ENCODE measurements at regions not wholly inside any gene's neighbourhood (a gene's known extent, or its start where the extent isn't known, plus 50 kb on each side); places are given as distances from the start of the nearest gene placed in this dataset.
A peak's percentile ranks its signal among the peaks of the same experiment; 100 is the strongest.

DNA sequence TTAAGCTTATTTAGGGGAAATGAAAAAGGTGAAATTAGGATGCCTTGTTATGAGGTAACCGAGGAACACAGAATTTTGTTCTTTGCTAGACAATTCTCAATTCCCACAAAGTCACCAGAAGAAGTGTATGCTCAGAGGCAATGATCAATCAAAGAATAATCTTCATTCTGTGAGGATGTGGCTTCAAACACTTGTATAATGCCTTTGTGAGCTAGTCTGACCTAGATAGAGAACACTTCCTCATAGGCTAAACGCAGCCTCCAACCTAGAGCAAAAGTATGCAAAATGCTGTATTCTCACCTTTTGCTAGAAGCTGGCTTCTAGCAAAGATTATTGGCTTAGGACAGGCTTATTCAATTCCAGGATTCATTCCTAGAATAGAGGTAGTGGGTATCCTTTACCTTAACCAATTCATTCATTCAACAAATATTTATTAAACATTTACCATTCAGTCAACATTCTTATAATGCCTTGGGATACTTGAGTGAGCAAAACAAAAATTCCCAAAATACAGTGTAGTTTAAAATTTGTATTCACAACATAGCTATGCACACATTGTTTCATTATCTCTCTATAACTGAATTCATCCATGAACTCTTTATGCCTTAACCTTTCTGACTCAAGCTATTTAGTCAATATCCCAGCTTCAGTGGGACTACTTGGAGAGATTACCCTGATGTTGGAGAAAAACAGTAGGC lies 530.2 kb downstream of the PTPRC start:
- no peak for DNase-seq

DNA sequence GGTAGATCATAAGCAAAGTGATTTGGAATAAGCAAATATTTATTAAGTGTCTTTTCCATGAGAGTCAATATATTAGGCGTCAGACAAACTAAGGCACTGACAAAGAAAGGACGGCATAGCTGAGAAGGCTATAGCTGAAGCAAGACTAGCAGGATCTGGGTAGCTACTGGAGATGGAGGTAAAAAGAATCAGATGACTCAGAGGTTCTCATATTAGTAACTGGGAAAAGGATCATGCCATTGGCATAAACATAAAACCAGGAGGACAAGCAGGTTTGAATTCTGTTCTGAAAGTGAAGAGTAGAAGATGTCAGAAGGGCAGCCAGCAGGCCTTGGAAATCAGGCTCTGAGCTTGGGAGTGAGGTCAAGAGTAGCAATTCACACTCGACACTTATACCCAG lies 531.9 kb downstream of the PTPRC start:
- DNase-seq = no peak

DNA sequence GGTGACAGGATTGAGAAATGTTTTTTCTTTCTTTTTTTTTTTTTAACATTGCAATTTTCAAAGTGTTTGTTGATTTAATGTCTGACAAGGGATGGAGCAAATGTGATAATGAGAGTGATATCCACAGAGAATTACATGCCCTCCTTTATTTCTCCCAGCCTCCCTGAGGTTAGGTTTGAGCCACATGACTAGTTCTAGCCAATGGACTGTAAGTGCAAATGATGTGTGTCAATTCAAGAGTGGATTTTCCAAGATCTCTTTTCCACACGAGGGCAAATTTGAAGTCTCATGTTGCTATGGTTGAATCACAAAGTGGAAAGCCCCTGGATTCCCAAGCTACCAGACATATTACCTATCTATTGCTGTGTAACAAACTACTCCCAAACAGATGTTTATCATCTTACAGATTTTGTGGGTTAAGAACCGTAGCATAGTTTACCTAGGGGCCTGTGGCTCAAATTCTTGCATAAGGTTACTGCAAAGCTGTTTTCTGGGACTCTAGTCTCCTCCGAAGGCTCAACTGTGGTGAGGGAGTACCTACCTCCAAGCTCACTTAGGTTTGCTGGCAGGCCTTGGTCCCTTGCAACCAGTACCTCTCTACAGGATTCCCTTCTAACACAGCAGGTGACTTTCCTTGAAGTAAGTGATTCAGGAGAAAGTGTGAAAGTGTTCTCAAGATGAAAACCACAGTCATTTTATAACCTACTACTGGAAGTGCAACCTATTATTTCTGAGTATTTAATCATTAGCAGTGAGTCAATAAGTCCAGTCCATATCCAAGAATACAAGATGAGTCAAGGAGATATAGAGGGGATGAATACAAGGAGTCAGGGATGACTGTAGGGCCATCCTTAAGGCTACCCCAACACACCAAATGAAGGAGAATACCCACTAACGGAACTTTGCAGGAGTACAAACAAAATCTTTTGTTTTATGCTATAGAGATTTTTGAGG lies 533.6 kb downstream of the PTPRC start:
- DNase-seq = no peak

DNA sequence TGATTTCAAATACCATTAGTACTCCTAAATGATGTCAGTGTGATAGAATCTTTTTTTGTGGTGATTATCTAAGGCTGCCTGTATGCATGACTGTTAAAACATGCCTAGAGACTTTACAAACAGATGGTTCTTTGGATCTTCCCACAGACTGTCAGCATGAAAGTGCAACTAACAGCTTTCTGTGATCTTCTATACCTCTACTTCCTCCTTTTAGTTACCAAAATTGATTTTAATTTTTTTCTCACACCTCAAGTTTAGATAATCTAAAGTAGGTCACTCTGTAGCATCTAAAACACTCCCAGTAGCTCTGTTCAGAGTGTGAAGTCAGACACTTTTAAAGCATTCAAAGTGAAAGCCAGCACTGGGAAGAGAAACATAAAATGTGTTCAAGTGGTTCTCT lies 534.5 kb downstream of the PTPRC start:
- DNase-seq = no peak

DNA sequence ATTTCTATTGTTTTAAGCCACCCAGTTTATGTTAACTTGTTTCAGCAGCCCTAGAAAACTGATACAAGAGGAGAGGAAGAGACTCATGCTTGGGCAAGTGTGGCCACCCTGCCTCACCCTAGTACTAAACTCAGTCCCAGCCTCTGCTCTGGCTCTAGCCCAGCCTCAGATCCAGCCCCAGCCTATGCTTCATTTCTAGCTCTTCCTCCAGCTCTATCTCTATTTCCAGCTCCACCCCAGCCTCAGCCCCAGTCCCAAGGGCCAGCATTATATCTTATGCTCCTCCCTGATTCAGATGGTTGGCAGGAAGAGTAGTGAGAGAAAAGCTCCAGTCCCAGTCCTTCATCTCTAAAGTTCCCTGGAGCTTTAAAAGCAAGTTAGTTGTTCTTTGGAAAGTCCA lies 535.5 kb downstream of the PTPRC start:
- no peak for DNase-seq

DNA sequence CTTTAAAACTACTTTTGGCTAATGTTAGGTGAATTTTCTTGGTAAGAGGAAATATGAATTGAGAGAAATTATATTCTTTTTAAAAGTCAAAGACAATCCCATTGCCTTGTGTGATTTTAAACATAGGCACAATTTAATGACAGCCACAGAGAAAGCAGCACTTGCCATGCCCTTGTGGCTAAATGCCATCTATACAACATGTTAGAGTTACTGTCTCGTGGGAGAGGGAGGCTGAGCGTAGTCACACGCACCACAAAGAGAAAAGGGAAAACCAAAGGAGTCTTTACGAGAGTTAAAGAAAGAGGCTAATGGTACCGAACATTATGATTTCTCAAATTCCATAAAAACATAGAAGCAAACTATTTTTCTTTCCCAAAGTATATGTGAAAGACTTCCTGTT lies 537.9 kb downstream of the PTPRC start:
- DNase-seq = no peak

DNA sequence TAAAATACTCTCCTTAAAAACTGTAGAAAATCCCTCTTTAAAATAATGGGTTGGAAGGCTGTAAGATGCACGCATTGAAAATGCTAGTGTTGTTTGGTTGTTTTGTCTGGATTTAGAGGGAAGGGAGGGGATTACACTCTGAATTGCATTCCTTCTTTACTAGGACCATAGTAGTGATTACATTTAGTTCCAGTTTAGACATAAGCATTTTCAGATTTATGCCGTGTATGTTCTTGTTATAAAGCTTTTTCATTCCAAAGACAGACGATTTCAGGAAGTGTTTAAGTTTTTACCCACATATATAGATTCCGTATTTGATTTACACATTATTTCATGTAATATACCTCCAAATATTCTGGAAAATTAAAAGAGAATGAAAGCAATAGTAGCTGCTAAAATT lies 538.4 kb downstream of the PTPRC start:
- no peak for DNase-seq

DNA sequence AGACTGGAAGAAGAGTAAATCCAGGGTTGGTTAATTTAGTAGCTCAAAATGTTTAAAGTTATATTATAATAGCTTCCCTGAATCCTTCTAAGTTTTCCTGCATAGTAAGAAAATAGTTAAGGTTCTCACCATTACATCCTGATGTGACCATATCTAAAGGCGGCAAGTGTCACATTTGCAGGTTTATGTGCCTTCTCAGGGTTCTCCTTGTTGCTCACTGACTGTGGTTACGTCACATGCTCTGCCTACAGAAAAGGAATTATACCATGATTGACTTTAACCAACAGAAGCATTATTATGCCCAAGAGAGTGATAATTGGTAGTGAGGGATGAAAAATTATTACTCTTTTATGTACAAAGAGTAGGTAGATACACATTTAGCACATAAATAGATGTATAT lies 539.8 kb downstream of the PTPRC start:
- DNase-seq = no peak

DNA sequence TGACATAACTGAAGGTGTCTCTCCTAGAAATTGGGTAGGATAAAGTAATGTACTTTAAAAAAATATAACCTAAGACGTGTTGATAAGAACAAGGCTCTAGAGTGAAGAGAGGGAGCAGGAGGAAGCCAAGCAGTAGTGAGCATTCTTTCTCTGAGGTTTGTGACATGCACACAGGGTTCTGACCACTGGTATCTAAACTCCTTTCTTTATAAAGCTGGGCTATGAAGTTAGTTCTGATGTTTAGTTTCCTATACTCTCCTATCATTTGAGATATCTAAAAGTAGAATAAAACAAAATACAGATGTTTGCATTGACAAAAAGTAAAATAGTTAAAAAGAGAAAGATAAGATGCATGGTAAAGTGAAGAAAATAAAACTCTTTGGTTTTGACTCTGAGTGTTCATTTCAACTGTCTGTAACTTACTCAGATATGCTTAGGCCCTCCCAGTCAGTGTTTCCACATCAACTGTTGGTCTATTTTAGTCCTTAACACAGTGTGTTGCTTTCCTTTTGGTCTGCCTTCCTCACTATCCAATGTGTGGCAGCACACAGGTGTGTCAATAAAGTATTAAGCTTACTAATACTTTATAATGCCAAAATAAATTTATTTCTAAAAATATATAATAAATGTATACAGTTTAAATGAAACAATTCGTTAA lies 543.5 kb downstream of the PTPRC start:
- DNase-seq = no peak

DNA sequence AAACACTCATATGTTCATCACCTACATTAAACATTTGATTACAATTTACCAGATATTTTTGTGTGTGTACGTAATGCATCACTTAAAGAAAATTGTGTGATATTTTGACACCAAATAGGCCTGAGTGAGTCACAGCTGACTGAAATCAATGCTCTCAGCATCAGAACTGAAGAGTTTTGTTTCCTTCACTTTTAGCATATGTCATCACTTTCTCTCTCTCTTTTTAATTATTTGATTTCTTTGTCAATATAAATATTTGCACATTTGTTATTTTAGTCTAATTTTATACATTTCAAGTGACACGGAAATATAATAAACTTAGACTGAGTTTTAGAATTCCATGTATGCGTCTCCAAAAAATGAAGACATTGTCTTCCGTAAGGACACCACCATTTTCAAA lies 545.3 kb downstream of the PTPRC start:
- no peak for DNase-seq

DNA sequence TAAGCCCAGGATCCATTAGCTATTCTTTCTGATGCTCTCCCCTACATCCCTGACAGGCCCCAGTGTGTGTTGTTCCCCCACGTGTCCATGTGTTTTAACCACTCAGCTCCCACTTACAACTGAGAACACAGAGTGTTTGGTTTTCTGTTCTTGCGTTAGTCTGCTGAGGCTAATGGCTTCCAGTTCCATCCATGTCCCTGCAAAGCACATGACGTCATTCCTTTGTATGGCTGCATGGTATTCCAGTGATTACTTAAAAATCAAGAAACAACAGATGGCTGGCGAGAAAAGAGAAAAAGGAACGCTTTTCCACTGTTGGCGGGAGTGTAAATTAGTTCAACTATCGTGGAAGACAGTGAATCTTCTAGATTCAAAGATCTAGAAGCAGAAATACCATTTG lies 556.0 kb downstream of the PTPRC start:
- no peak for DNase-seq

DNA sequence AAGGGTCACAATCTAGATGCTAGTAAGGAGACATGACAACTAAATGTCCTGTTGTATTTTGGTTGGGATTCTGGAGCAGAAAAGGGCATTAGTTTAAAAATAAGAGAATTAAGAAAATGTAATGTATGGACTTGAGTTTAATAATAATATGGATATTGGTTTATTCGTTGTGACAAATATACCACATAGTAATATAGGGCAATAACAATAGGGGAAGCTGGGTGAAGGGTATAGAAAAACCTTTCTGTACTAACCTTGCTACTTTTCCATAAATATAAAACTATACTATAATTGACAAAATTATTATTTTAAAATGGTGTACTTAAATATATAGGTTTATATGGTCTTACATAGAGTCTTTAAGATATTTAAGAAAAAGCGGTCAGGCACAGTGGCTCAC lies 558.9 kb downstream of the PTPRC start:
- DNase-seq = no peak

DNA sequence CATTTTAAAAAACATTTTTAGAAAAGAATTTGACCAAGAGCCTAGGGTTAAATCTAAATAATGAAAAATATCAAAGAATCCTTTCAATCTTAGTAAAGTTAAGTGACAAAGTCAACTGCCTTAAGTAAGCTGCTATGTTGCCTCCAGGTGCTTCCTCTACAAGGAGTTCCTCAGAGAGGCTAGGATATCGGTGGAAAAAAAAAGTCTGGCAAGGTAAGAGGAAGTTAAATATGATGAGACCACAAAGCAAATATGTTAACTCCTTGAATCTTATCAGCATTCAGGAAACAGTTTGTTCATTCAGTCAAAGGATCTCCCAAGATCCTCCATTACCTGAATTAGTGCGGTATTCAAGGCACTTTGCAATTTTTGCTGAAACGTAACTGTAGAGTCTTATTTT lies 563.5 kb downstream of the PTPRC start:
- peak; percentile 62 for DNase-seq

DNA sequence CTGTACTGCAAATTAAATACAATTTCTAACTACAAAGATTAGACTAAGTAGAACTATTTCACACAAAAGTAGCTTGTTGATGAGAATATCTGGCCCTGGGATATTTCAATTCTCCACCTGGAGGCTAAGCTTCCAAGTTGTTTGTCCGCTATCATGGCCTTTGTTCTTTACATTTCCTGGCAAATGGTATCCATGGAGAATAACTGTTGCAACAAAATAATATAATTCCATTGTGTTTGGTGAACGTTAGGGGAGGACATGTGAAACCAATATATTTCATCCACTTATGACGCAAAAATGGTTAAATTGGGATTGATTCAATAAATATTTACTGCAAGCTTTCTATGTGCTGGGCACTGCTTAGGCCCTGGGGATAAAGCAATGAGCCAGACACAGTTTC lies 565.4 kb downstream of the PTPRC start:
- no peak for DNase-seq

DNA sequence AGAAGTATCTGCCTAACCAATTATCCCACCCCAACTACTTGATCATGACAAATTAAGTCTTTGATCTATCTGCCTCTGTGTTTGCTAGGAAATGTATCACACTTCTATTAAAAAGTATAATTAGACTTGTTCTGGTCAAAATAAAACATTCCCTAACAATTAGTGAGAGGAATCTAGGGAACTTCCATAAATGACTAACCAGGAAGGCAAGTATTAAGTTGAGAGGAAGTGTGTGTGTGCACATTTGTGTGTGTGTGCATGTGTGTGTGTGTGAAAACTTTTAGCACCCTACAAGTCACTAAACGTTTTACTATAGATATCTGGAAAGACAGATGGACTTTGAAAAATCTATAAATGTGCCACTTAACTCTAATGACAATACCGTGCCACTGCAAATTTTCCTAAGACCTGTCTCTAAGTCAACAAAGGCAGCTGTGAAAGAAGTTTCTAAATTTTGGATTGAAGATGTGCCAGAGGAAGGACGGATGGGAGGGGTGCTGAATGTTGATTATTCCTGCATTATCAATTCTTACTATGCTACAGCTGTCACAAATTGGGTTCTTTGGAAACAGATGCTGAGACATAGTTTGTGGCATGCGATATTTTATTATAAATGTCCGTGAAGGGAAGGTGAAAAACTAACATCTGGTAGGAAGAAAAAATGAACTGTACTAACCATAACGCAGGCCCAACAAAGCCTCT lies 567.1 kb downstream of the PTPRC start:
- no peak for DNase-seq

DNA sequence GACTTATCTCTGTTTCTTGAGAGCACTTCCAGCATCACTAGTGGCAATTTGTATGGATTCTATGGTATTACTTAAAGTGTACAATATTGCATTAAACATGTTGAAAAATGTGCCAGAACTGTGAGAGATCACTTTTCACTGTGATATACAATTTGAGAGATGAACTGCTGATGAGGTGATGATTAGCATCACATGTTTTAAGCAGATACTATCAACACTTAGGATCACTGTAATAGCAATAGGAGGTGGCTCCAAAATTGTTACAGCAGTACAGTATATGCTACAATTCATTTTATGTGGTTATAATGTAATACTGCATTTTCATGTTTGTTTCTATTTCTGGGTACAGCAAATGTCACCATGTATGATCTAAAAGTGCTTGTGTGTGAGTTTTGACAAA lies 570.0 kb downstream of the PTPRC start:
- DNase-seq = no peak

DNA sequence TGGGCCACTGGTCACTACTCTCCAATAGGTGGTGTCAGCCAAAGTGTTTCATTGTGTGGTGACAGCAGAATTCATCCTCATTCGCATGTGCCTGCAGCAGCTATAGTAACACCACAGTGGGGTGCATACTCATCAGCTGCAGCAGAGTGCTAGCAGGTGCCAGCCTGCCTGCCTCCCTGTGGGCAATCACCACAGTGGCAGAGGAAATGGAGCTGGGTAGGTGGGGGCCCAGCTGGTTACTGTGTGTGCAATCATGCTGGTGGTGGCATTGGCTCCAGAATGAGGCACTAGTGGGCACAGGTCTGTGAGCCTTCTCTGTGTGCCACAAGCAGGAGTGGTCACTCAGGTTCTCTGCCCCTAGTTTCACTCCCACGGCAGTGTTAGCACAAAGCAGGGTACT lies 579.2 kb downstream of the PTPRC start:
- no peak for DNase-seq

DNA sequence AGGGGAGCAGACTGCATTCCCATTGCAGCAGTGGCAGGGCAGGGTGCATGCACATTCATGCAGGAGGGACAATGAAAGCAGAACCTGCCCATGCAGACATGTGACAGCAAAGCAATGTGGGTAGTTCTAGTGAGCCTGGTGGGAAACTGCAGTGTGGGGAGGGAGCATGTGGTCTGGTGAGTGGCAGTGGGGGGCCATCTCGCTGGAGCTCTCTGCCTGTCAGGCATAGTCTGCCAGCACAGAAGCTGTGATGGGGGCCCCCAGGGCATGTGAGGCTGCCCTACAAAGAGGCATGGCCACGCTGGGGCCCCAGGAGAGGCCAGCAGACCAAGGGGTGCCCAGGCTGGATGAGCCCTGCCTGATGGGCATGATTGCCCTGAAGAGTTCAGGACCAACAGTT lies 579.7 kb downstream of the PTPRC start:
- no peak for DNase-seq

DNA sequence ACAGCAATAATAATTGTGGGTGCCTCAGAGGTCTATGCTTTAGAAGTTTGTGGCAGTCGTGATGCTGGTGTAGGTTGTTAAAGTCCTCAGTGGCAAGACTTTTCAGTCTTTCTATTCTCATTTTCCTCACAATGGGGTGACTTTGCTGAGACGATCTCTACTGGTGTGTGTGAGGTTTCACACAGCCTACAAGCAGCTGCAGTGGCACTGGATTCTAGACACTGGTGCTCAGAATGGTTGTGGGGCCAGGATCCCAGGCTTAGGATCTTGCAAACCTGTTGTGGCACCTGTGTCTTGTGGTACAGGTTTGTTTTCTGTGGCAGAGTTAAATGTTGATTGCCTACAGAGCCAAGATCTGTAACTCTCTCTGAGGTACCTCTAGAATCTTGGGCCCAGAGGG lies 581.2 kb downstream of the PTPRC start:
- DNase-seq = no peak

DNA sequence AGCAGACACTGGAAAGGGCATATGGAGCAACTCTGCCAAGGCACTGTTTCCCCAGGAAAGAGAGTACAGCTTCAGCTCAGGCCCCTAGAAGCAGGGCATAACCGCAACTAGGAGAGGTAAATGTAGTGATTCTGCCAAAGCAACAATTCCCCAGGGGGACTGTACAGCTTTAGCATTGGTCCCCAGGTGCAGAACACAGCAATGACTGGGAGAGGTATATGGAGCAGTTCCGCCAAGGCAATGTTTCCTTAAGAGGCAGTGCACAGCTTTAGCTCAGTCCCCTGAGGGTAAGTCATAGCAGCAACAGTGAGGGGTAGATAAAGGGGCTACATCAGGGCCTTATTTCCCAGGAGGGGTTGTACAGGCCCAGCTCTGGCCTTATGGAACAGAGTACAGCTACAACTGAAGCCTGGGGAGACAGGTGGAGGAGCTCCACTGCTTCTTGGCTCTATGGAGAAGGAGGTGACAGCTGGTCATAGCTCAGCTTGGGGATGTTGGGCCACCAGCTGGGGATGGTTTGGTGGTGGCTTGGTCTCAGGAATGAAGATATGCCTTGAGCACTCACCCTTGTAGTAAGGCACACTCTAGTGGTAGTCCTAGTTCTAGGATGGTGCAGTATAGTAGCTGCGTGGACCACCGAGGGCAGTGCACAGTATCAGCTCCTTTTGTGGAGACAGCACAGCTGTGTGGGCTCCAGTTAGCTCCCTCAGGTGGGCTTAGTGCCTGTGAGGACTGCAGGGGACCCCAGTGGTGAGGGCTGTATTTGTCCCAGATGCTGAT lies 582.7 kb downstream of the PTPRC start:
- no peak for DNase-seq

DNA sequence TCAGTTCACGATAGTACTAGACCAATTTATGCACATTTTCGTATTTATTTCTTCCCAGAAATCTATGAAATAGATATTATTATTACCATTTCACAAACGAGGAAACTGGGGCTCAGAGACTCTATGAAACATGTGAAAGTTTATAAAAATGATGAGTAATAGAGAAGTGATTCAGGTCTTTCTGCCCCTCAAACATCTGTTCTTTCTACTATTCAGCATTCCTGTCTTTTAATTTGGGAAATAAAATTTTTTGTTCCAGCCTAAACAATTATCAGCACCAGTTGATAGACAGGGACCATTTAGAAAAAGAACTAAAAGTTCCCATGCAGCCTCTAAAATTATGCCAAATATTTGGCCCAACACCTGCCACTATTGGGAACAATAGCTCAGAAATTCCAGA lies 585.1 kb downstream of the PTPRC start:
- DNase-seq = no peak

DNA sequence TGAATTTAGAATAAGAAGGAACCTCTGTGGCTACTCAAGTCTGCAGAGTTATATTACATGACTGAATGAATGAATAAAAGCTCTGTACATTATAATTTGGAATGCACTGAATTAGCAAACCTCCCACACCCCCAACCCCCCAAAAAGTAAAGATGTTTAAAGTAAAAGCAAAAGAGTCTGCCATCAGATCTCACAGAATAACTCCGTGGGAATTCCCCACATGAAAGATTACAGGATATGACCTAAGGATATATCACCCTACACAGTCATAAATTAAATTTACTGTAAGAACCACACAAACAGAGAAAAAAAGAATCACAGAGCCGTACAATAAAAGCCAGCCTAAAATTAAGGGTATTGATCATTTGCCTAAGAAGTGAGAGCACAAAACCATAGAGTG lies 587.3 kb downstream of the PTPRC start:
- no peak for DNase-seq

DNA sequence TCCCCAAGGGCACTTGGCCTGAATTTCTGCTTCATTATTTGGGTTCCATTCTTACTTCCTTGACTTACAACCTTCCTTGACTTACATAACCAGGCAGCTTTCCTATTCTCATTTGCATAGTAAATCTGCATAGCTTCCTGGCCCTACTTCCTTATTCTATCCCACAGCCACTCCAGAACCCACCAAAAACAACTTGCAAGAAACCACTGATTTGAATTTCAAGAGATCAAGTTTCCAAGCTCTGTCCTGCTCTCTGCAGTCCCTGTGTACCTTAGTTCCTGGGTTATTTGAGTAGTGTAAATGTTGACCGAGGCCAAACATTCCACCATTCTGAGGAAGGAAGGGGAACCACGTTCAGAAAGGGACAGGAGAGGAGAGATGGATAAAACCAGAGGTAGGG lies 603.3 kb downstream of the PTPRC start:
- no peak for DNase-seq
